SK-N-SH (cell line): ENCODE measurements at regions not wholly inside any gene's neighbourhood (a gene's known extent, or its start where the extent isn't known, plus 50 kb on each side); places are given as distances from the start of the nearest gene placed in this dataset.

Experiments used
- CTCF ChIA-PET: fragments of 300-600, 350-600 bp; formaldehyde crosslinking; extraction: SDS; loops from one replicate; lab custom pipeline; 2021; lab: Yijun Ruan, JAX
- POLR2A ChIA-PET: fragments of 350-600 bp; sonication (Branson Sonifier 250); formaldehyde crosslinking; extraction: SDS; loops from one replicate; lab custom pipeline; 2020; ENCODE audit warnings: antibody characterized with exemption, inconsistent platforms; lab: Yijun Ruan, JAX
- DNase-seq: peaks from one replicate; pipeline ENCODE4 v3.0.0; 2012
- H2AFZ ChIP-seq: fragments of 200-600 bp; sonication (generic); 2 replicates; pipeline ENCODE4 v1.8.1; 2016; ENCODE audit warnings: antibody characterized with exemption, mild to moderate bottlenecking, low read depth
- H3F3A ChIP-seq: fragments of 200-600 bp; sonication (generic); replicated peaks from 2 replicates; pipeline ENCODE3; 2016; ENCODE audit warnings: antibody characterized with exemption, mild to moderate bottlenecking; ENCODE audit not compliant: insufficient read depth
- H3K27ac ChIP-seq, 2 experiments: fragments of 200-500 bp in 1 of 2; fragments of 200-600 bp in 1 of 2; sonication (Bioruptor generic) in 1 of 2; sonication (generic), shearing (Covaris generic) in 1 of 2; 2 replicates each; pipeline versions ENCODE4 v1.5.1 to v1.6.1; 2014 to 2016; ENCODE audit warnings: low read depth in 2 of 2, inconsistent platforms in 1 of 2, low read length in 1 of 2, mild to moderate bottlenecking in 1 of 2, mixed read lengths in 1 of 2
- H3K27me3 ChIP-seq: fragments of 200-600 bp; sonication (generic), shearing (Covaris generic); 2 replicates; pipeline ENCODE4 v1.6.1; 2016; ENCODE audit warnings: mixed run types; ENCODE audit not compliant: insufficient read depth
- H3K36me3 ChIP-seq, 2 experiments: fragments of 200-500 bp in 1 of 2; fragments of 200-600 bp in 1 of 2; sonication (Bioruptor generic) in 1 of 2; sonication (generic) in 1 of 2; replicated peaks in 1 of 2; 2 replicates each; pipeline versions ENCODE3 to v1.5.1; 2014 to 2016; ENCODE audit warnings: low read length in 1 of 2, mild to moderate bottlenecking in 1 of 2; ENCODE audit not compliant: insufficient read depth in 2 of 2, control insufficient read depth in 1 of 2
- H3K4me1 ChIP-seq, 2 experiments: fragments of 200-500 bp in 1 of 2; fragments of 200-600 bp in 1 of 2; sonication (Bioruptor generic) in 1 of 2; sonication (generic), shearing (Covaris generic) in 1 of 2; 2 replicates each; pipeline versions ENCODE4 v1.5.1 to v1.6.1; 2014 to 2016; ENCODE audit warnings: low read depth in 1 of 2, low read length in 1 of 2, mixed run types in 1 of 2; ENCODE audit not compliant: insufficient read depth in 2 of 2, control insufficient read depth in 1 of 2
- H3K4me2 ChIP-seq: fragments of 200-600 bp; sonication (generic), shearing (Covaris generic); 2 replicates; pipeline ENCODE4 v1.6.1; 2017; ENCODE audit warnings: mixed run types
- H3K4me3 ChIP-seq, 2 experiments: fragments of 200-500 bp in 1 of 2; fragments of 200-600 bp in 1 of 2; sonication (Bioruptor generic) in 1 of 2; sonication (generic), shearing (Covaris generic) in 1 of 2; 2 replicates each; pipeline versions ENCODE4 v1.5.1 to v1.8.1; 2014 to 2016; ENCODE audit warnings: low read depth in 2 of 2, inconsistent platforms in 1 of 2, low read length in 1 of 2, mild to moderate bottlenecking in 1 of 2, mixed read lengths in 1 of 2, moderate library complexity in 1 of 2
- H3K79me2 ChIP-seq: fragments of 200-600 bp; sonication (generic); 2 replicates; pipeline ENCODE4 v1.8.1; 2017; ENCODE audit warnings: mild to moderate bottlenecking; ENCODE audit not compliant: insufficient read depth
- H3K9ac ChIP-seq: fragments of 200-600 bp; sonication (generic); 2 replicates; pipeline ENCODE4 v1.6.1; 2017; ENCODE audit warnings: mixed run types
- H3K9me2 ChIP-seq: fragments of 200-600 bp; sonication (generic); 2 replicates; pipeline ENCODE4 v1.6.1; 2017; ENCODE audit warnings: mixed run types
- H3K9me3 ChIP-seq: fragments of 200-600 bp; sonication (generic); 2 replicates; pipeline ENCODE4 v1.6.1; 2017; ENCODE audit warnings: mixed run types, mild to moderate bottlenecking, moderate library complexity
- H4K20me1 ChIP-seq: fragments of 200-600 bp; sonication (generic); 2 replicates; pipeline ENCODE4 v1.6.1; 2017; ENCODE audit warnings: mild to moderate bottlenecking, mixed run types; ENCODE audit not compliant: insufficient read depth
- ELF1 ChIP-seq: IDR thresholded peaks from 2 replicates; pipeline ENCODE4 v1.4.0; 2012
- FOXJ3 ChIP-seq: sonication (generic); formaldehyde crosslinking; IDR thresholded peaks from 2 replicates; pipeline ENCODE4 v1.5.1; 2020; ENCODE audit warnings: mild to moderate bottlenecking, missing genetic modification reagents
- FOXM1 ChIP-seq: IDR thresholded peaks from 2 replicates; pipeline ENCODE4 v1.4.0; 2012; ENCODE audit warnings: low read depth, mild to moderate bottlenecking
- MEF2A ChIP-seq: IDR thresholded peaks from 2 replicates; pipeline ENCODE4 v1.4.0; 2012; ENCODE audit warnings: low read depth, borderline replicate concordance
- NFIC ChIP-seq: IDR thresholded peaks from 2 replicates; pipeline ENCODE4 v1.4.0; 2012; ENCODE audit warnings: borderline replicate concordance
- NRF1 ChIP-seq: IDR thresholded peaks from 2 replicates; pipeline ENCODE4 v1.6.1; 2012; ENCODE audit warnings: low read depth, mild to moderate bottlenecking, low read length
- RAD21 ChIP-seq: IDR thresholded peaks from 2 replicates; pipeline ENCODE4 v1.6.1; 2012; ENCODE audit warnings: mild to moderate bottlenecking, low read length
- RCOR1 ChIP-seq: fragments of 150-350 bp; IDR thresholded peaks from 2 replicates; pipeline ENCODE4 v1.6.1; 2017; ENCODE audit warnings: antibody characterized with exemption, low read length
- RXRA ChIP-seq: IDR thresholded peaks from 2 replicates; pipeline ENCODE4 v1.4.0; 2012; ENCODE audit warnings: low read depth, mild to moderate bottlenecking, borderline replicate concordance
- TAF1 ChIP-seq: IDR thresholded peaks from 2 replicates; pipeline ENCODE4 v1.6.1; 2012; ENCODE audit warnings: low read depth, mild to moderate bottlenecking, low read length, moderate library complexity, borderline replicate concordance
- YY1 ChIP-seq: IDR thresholded peaks from 2 replicates; pipeline ENCODE4 v1.4.0; 2012; ENCODE audit warnings: low read depth, mild to moderate bottlenecking
- WGBS: methylation state at CpG from one replicate; pipeline ENCODE4 v1.1.6; 2017; ENCODE audit warnings: low lambda C conversion rate; 5-methylcytosine and 5-hydroxymethylcytosine counted together
- TF ChIP-seq, protein P1 (sequence below): fragments of 150-350 bp; IDR thresholded peaks from 2 replicates; pipeline ENCODE4 v1.6.1; 2017; ENCODE audit warnings: antibody characterized with exemption, low read length, low read depth, borderline replicate concordance
- TF ChIP-seq, protein P2 (sequence below): IDR thresholded peaks from 2 replicates; pipeline ENCODE4 v1.4.0; 2012; ENCODE audit warnings: low read depth
- TF ChIP-seq, protein P3 (sequence below): IDR thresholded peaks from 2 replicates; pipeline ENCODE4 v1.6.1; 2012; ENCODE audit warnings: mild to moderate bottlenecking, low read depth, low read length, moderate library complexity
- TF ChIP-seq, protein P4 (sequence below): IDR thresholded peaks from 2 replicates; pipeline ENCODE4 v1.4.0; 2012; ENCODE audit warnings: low read depth, borderline replicate concordance

DNA sequence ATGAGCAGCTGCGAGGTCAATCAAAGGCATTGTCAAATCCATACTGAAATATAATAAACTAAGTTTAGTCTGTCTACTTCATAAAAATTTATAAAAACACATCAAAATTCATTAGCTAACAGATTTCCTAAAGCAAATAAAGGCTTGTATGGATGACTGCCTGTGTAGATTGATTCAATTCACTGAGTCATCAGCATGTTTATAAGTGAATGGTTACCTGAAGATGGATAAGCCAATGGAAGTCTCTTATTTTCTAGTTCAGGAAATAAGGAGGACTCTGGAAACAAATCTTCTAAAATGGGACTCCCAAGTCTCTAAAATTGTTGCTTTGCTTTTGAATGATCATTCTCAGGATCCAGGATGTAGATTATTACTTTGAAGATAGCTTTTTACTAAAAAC is 57.0 kb upstream of the HNRNPA3 start:
- 81% methylated on average over 1 of the region's 1 CpG for WGBS
- ChIA-PET POLR2A (no interaction called here), CTCF (interaction anchor here (0.6 to 3.7 kb wide), 13 partner anchors 8 to 1070 kb away, joined by 3 to 29 read pairs (median 4); no protein-coding TSS in a partner anchor)
- H3K9ac ChIP-seq = no peak overlapping the region
- H3K79me2 ChIP-seq = no peaks in the 10 kb centered on the region
- no peaks in the 10 kb centered on the region for H3K9me2 ChIP-seq
- no peaks in the 10 kb centered on the region for H3F3A ChIP-seq
- no peak overlapping the region for H3K4me2 ChIP-seq
- H3K9me3 ChIP-seq = no peaks in the 10 kb centered on the region
- DNase-seq = no peak
- no peak overlapping the region; the same call in 1 of the 2 replicates for H2AFZ ChIP-seq
- no peaks in the 10 kb centered on the region for H3K27me3 ChIP-seq
- TF ChIP-seq, protein P1, sequence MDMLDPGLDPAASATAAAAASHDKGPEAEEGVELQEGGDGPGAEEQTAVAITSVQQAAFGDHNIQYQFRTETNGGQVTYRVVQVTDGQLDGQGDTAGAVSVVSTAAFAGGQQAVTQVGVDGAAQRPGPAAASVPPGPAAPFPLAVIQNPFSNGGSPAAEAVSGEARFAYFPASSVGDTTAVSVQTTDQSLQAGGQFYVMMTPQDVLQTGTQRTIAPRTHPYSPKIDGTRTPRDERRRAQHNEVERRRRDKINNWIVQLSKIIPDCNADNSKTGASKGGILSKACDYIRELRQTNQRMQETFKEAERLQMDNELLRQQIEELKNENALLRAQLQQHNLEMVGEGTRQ = no peak
- TF ChIP-seq MEF2A = no peak
- TF ChIP-seq, protein P2, sequence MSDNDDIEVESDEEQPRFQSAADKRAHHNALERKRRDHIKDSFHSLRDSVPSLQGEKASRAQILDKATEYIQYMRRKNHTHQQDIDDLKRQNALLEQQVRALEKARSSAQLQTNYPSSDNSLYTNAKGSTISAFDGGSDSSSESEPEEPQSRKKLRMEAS = no peak
- TF ChIP-seq, protein P3, sequence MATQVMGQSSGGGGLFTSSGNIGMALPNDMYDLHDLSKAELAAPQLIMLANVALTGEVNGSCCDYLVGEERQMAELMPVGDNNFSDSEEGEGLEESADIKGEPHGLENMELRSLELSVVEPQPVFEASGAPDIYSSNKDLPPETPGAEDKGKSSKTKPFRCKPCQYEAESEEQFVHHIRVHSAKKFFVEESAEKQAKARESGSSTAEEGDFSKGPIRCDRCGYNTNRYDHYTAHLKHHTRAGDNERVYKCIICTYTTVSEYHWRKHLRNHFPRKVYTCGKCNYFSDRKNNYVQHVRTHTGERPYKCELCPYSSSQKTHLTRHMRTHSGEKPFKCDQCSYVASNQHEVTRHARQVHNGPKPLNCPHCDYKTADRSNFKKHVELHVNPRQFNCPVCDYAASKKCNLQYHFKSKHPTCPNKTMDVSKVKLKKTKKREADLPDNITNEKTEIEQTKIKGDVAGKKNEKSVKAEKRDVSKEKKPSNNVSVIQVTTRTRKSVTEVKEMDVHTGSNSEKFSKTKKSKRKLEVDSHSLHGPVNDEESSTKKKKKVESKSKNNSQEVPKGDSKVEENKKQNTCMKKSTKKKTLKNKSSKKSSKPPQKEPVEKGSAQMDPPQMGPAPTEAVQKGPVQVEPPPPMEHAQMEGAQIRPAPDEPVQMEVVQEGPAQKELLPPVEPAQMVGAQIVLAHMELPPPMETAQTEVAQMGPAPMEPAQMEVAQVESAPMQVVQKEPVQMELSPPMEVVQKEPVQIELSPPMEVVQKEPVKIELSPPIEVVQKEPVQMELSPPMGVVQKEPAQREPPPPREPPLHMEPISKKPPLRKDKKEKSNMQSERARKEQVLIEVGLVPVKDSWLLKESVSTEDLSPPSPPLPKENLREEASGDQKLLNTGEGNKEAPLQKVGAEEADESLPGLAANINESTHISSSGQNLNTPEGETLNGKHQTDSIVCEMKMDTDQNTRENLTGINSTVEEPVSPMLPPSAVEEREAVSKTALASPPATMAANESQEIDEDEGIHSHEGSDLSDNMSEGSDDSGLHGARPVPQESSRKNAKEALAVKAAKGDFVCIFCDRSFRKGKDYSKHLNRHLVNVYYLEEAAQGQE = no peak
- no peak for TF ChIP-seq YY1
- no peak for TF ChIP-seq RXRA
- TF ChIP-seq FOXM1 = no peak
- TF ChIP-seq, protein P4, sequence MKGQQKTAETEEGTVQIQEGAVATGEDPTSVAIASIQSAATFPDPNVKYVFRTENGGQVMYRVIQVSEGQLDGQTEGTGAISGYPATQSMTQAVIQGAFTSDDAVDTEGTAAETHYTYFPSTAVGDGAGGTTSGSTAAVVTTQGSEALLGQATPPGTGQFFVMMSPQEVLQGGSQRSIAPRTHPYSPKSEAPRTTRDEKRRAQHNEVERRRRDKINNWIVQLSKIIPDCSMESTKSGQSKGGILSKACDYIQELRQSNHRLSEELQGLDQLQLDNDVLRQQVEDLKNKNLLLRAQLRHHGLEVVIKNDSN = no peak
- no peak for TF ChIP-seq RAD21
- no peak for TF ChIP-seq FOXJ3 (CRISPR knock-in tag)
- TF ChIP-seq ELF1 = no peak
- TF ChIP-seq NFIC = no peak
- TF ChIP-seq TAF1 = no peak
- TF ChIP-seq RCOR1 = no peak
- TF ChIP-seq NRF1 = no peak
- H3K4me1 ChIP-seq = peaks cover 0 to 5% of the 10 kb centered on the region in 2 experiments; a peak in 1 of 4 replicates
- no peak overlapping the region for H3K4me3 ChIP-seq
- no peak overlapping the region for H3K27ac ChIP-seq
- no peaks in the 10 kb centered on the region for H4K20me1 ChIP-seq
- no peaks in the 10 kb centered on the region for H3K36me3 ChIP-seq
